HG03342 (cell line): ENCODE measurements at regions not wholly inside any gene's neighbourhood (a gene's known extent, or its start where the extent isn't known, plus 50 kb on each side); places are given as distances from the start of the nearest gene placed in this dataset.

Source experiments
- ATAC-seq: cut with Tn5 transposase; IDR thresholded peaks from one replicate; pipeline ENCODE4 v1.9.1; 2021; ENCODE audit warnings: mild to moderate bottlenecking, moderate library complexity; ENCODE audit not compliant: unreplicated experiment

- ATAC-seq: no peak
Measured at GRCh38 chr4:132991111-132991510, 158.0 kb upstream of the PCDH10 start.

GRCh38 chr4:132992686-132993085 lies 156.4 kb upstream of the PCDH10 start:
- no peak for ATAC-seq

GRCh38 chr4:132998585-132999230 lies 150.4 kb upstream of the PCDH10 start:
- ATAC-seq: peak; percentile 56

GRCh38 chr4:133000012-133000411 lies 149.1 kb upstream of the PCDH10 start:
- no peak for ATAC-seq

GRCh38 chr4:133003169-133003568 lies 145.9 kb upstream of the PCDH10 start:
- ATAC-seq: no peak

- ATAC-seq: no peak
Measured at GRCh38 chr4:133014473-133015135, 134.5 kb upstream of the PCDH10 start.

- no peak for ATAC-seq
Measured at GRCh38 chr4:133045288-133045687, 103.8 kb upstream of the PCDH10 start.

GRCh38 chr4:133046156-133046555 lies 102.9 kb upstream of the PCDH10 start:
- ATAC-seq: no peak

- no peak for ATAC-seq
Measured at GRCh38 chr4:133058701-133059100, 90.4 kb upstream of the PCDH10 start.

GRCh38 chr4:133059117-133059516 lies 90.0 kb upstream of the PCDH10 start:
- no peak for ATAC-seq

- ATAC-seq: no peak
Measured at GRCh38 chr4:133062851-133063250, 86.2 kb upstream of the PCDH10 start.

GRCh38 chr4:133068083-133068482 lies 81.0 kb upstream of the PCDH10 start:
- no peak for ATAC-seq

- no peak for ATAC-seq
Measured at GRCh38 chr4:133081246-133081645, 67.8 kb upstream of the PCDH10 start.

- no peak for ATAC-seq
Measured at GRCh38 chr4:133084421-133084820, 64.7 kb upstream of the PCDH10 start.

GRCh38 chr4:133095591-133095990 lies 53.5 kb upstream of the PCDH10 start:
- ATAC-seq: no peak

- no peak for ATAC-seq
Measured at GRCh38 chr4:133096972-133097371, 52.1 kb upstream of the PCDH10 start.
